ENCODE measurements at regions not wholly inside any gene's neighbourhood (a gene's known extent, or its start where the extent isn't known, plus 50 kb on each side); places are given as distances from the start of the nearest gene placed in this dataset.

GRCh38 chr9:129340427-129341170 is 162.5 kb upstream of the IER5L start:
- Mint-ChIP-seq H3K4me1 (peaks cover 31% of the 10 kb centered on the region), H3K36me3 (ENCODE audit: low read depth) (no peaks in the 10 kb centered on the region), H3K4me3 (no peak overlapping the region), H3K9me3 (no peaks in the 10 kb centered on the region), H3K27me3 (ENCODE audit: low read depth) (no peaks in the 10 kb centered on the region), H3K27ac (ENCODE audit: unreplicated experiment) (no peak overlapping the region)
- no peak for TF ChIP-seq CTCF (conservative IDR thresholded peaks at IDR 0.05)
- DNase-seq (ENCODE audit: low read depth, low spot score) = no peak

- Mint-ChIP-seq H3K27me3 (ENCODE audit: low read depth) (no peaks in the 10 kb centered on the region), H3K4me1 (peaks cover 40% of the 10 kb centered on the region), H3K27ac (ENCODE audit: unreplicated experiment) (no peak overlapping the region), H3K36me3 (ENCODE audit: low read depth) (no peaks in the 10 kb centered on the region), H3K9me3 (no peaks in the 10 kb centered on the region), H3K4me3 (no peak overlapping the region)
- DNase-seq (ENCODE audit: low read depth, low spot score) = no peak
- TF ChIP-seq CTCF (conservative IDR thresholded peaks at IDR 0.05) = no peak
Observed at GRCh38 chr9:129339539-129340157, 161.6 kb upstream of the IER5L start.

- peaks cover 48% of the 10 kb centered on the region for H3K4me1 Mint-ChIP-seq
- H3K9me3 Mint-ChIP-seq = no peaks in the 10 kb centered on the region
- H3K27me3 Mint-ChIP-seq (ENCODE audit: low read depth) = no peaks in the 10 kb centered on the region
- no peak overlapping the region for H3K4me3 Mint-ChIP-seq
- no peak for DNase-seq (ENCODE audit: low read depth, low spot score)
- no peak for TF ChIP-seq CTCF (conservative IDR thresholded peaks at IDR 0.05)
- no peaks in the 10 kb centered on the region for H3K36me3 Mint-ChIP-seq (ENCODE audit: low read depth)
- H3K27ac Mint-ChIP-seq (ENCODE audit: unreplicated experiment) = no peak overlapping the region
Observed at GRCh38 chr9:129338724-129339430, 160.8 kb upstream of the IER5L start.

GRCh38 chr9:129337336-129338140 is 159.5 kb upstream of the IER5L start:
- no peak for TF ChIP-seq CTCF (conservative IDR thresholded peaks at IDR 0.05)
- no peak for DNase-seq (ENCODE audit: low read depth, low spot score)
- Mint-ChIP-seq H3K36me3 (ENCODE audit: low read depth) (no peaks in the 10 kb centered on the region), H3K9me3 (no peaks in the 10 kb centered on the region), H3K27ac (ENCODE audit: unreplicated experiment) (no peak overlapping the region), H3K27me3 (ENCODE audit: low read depth) (no peaks in the 10 kb centered on the region), H3K4me1 (peaks cover 44% of the 10 kb centered on the region), H3K4me3 (no peak overlapping the region)

- Mint-ChIP-seq H3K36me3 (ENCODE audit: low read depth) (no peaks in the 10 kb centered on the region), H3K4me3 (peak overlapping the region; percentile 87), H3K4me1 (peaks cover 47% of the 10 kb centered on the region), H3K9me3 (no peaks in the 10 kb centered on the region), H3K27me3 (ENCODE audit: low read depth) (no peaks in the 10 kb centered on the region), H3K27ac (ENCODE audit: unreplicated experiment) (peak overlapping the region; percentile 45)
- TF ChIP-seq CTCF (conservative IDR thresholded peaks at IDR 0.05) = no peak
- no peak for DNase-seq (ENCODE audit: low read depth, low spot score)
Observed at GRCh38 chr9:129336601-129337331, 158.7 kb upstream of the IER5L start.
